RWPE2 (cell line): ENCODE measurements at regions not wholly inside any gene's neighbourhood (a gene's known extent, or its start where the extent isn't known, plus 50 kb on each side); places are given as distances from the start of the nearest gene placed in this dataset.

Source experiments
- ATAC-seq: fragments of 200-7000 bp; cut with Tn5 transposase; 3 replicates; pipeline ENCODE4 v1.9.1; 2021; ENCODE audit warnings: low read depth
- DNase-seq: peaks from one replicate; pipeline ENCODE4 v3.0.0-alpha.2; 2020; ENCODE audit warnings: low spot score
- H3K27ac ChIP-seq: fragments of 450-650 bp; 2 replicates; pipeline ENCODE4 v1.5.1; 2017; ENCODE audit warnings: mild to moderate bottlenecking; ENCODE audit not compliant: poor library complexity, severe bottlenecking
- H3K27me3 ChIP-seq: fragments of 250-450 bp; sonication (Bioruptor Pico); 2 replicates; pipeline ENCODE4 v1.5.1; 2021; ENCODE audit warnings: mild to moderate bottlenecking, moderate library complexity; ENCODE audit not compliant: insufficient read depth, poor library complexity, severe bottlenecking
- H3K36me3 ChIP-seq: fragments of 250-450 bp; sonication (Bioruptor Pico); 2 replicates; pipeline ENCODE4 v1.5.1; 2020; ENCODE audit warnings: low read depth, mild to moderate bottlenecking, moderate library complexity
- H3K4me1 ChIP-seq: fragments of 250-450 bp; sonication (Bioruptor Pico); 2 replicates; pipeline ENCODE4 v1.5.1; 2021; ENCODE audit warnings: mild to moderate bottlenecking, moderate library complexity; ENCODE audit not compliant: insufficient read depth, poor library complexity, severe bottlenecking
- H3K4me3 ChIP-seq: fragments of 250-450 bp; sonication (Bioruptor Pico); 2 replicates; pipeline ENCODE4 v1.5.1; 2021; ENCODE audit warnings: mild to moderate bottlenecking, moderate library complexity; ENCODE audit not compliant: severe bottlenecking
- H3K9me3 ChIP-seq: fragments of 250-450 bp; sonication (Bioruptor Pico); 2 replicates; pipeline ENCODE4 v1.5.1; 2021; ENCODE audit warnings: mild to moderate bottlenecking, moderate library complexity; ENCODE audit not compliant: severe bottlenecking
- TF ChIP-seq, protein P1 (sequence below): fragments of 450-650 bp; IDR thresholded peaks from one replicate; pipeline ENCODE4 v1.5.1; 2017; ENCODE audit warnings: mild to moderate bottlenecking, moderate library complexity; ENCODE audit not compliant: poor library complexity, severe bottlenecking

DNA sequence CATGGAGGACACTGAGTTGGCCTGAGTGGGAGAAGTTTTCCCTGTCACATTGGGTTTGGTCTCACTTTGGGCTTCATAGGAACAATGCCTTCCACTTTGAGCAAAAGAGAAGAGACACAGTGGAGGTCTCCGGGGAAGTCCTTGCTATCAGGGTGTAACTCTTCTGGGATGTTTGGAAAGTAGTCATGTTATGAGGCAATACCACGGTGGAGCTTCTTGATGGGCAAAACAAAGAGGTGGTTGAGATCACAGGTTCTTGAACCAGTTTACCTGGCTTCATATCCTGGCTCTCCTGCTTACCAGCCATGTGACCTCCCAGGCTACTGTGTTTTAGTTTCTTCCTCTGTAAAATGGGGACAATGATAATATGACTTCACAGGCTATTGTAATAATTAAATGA lies 478.6 kb downstream of the SLC4A3 start:
- no peaks in the 10 kb centered on the region for H3K27me3 ChIP-seq
- no peaks in the 10 kb centered on the region for H3K4me1 ChIP-seq
- no peak overlapping the region for H3K27ac ChIP-seq
- no peak for ATAC-seq
- no peak overlapping the region for H3K4me3 ChIP-seq
- DNase-seq = no peak
- no peaks in the 10 kb centered on the region for H3K36me3 ChIP-seq
- TF ChIP-seq, protein P1, sequence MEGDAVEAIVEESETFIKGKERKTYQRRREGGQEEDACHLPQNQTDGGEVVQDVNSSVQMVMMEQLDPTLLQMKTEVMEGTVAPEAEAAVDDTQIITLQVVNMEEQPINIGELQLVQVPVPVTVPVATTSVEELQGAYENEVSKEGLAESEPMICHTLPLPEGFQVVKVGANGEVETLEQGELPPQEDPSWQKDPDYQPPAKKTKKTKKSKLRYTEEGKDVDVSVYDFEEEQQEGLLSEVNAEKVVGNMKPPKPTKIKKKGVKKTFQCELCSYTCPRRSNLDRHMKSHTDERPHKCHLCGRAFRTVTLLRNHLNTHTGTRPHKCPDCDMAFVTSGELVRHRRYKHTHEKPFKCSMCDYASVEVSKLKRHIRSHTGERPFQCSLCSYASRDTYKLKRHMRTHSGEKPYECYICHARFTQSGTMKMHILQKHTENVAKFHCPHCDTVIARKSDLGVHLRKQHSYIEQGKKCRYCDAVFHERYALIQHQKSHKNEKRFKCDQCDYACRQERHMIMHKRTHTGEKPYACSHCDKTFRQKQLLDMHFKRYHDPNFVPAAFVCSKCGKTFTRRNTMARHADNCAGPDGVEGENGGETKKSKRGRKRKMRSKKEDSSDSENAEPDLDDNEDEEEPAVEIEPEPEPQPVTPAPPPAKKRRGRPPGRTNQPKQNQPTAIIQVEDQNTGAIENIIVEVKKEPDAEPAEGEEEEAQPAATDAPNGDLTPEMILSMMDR = no peak
- H3K9me3 ChIP-seq = no peaks in the 10 kb centered on the region

DNA sequence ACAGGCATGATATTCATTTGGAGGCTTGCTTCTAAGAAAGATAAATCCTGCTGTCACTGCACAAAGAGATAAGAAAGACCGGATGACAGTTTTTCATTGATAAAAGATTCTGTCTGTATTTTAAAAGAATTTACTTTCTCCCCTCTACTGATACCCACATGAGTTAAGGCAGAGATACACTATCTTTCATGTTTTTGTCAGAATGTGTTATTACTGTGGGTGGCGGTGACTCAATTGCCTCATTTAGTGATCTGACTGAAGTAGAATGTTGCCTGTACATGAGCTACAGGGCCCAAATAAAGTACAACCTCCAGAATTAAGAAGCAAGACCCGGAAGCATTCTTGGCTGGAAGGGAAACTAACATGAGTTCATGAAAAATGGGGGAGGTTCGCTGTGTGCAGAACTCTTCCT lies 480.0 kb downstream of the SLC4A3 start:
- Histone ChIP-seq H3K36me3 (no peaks in the 10 kb centered on the region), H3K27ac (no peak overlapping the region), H3K9me3 (no peaks in the 10 kb centered on the region), H3K27me3 (no peaks in the 10 kb centered on the region), H3K4me3 (no peak overlapping the region), H3K4me1 (no peaks in the 10 kb centered on the region)
- ATAC-seq (no peak), DNase-seq (no peak)
- TF ChIP-seq, protein P1 = no peak

DNA sequence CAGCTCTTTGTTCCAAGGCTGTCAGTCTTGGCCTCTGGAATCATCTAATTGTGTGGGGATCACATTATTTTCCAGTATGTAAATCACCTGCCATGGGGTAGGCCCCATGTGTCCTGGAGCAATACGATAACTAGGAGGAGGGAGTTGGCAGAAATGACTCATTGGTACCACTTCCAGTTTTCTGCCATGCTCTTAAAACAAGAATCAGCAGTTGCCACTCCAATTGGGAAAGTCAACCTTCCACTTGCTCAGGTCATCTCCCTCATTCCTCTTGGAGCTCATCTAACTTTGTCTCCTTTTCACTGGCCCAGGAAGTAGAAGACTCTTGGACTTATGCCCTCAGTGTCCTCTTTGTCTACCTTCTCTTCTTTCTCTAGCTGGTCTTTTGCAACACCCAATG lies 487.0 kb downstream of the SLC4A3 start:
- no peak for ATAC-seq
- Histone ChIP-seq H3K4me3 (no peak overlapping the region), H3K36me3 (no peaks in the 10 kb centered on the region), H3K4me1 (no peaks in the 10 kb centered on the region), H3K9me3 (no peaks in the 10 kb centered on the region), H3K27ac (no peak overlapping the region), H3K27me3 (no peaks in the 10 kb centered on the region)
- TF ChIP-seq, protein P1 = no peak
- no peak for DNase-seq

DNA sequence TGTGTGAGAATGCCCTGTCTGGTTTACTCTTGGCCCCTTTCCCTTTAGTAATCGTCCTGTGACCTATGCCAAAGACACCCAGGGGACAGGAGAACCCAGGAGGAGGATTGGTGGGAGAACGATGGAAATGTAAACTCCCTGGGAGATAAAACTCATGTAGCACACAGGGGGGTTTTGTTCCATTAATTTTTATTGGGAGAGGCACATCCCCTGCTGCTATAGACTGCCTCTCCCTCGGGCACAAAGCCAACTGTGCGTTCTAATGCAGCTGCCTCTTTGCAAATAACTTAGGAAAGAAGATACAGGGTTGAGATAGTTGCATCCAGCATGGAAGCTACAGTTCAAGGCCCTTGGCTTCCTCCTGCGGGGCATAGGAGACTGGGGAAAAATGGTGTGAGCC lies 489.6 kb downstream of the SLC4A3 start:
- DNase-seq (no peak), ATAC-seq (no peak)
- no peaks in the 10 kb centered on the region for H3K4me1 ChIP-seq
- TF ChIP-seq, protein P1 = no peak
- H3K9me3 ChIP-seq = no peaks in the 10 kb centered on the region
- no peaks in the 10 kb centered on the region for H3K27me3 ChIP-seq
- no peak overlapping the region for H3K4me3 ChIP-seq
- H3K36me3 ChIP-seq = no peaks in the 10 kb centered on the region
- no peak overlapping the region for H3K27ac ChIP-seq

DNA sequence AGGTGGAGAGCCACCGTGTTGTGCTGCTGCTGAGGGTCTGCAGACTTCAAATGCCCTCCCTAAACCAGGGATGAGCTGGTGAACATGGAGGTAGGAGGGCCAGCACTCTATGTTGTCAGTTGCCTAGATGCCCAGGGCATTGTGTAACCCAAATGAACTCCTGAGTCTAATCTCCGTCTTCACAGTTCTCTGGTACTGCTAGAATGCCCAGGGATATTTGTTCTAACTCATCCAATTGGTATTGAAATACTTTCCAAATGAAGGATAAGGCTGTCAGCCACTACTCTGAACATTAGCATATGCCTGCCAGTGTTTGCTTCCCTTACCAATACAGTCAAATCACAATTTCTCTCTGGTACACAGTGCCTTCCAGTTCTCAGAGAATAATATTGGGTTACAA lies 492.6 kb downstream of the SLC4A3 start:
- TF ChIP-seq, protein P1 = no peak
- Histone ChIP-seq H3K4me1 (no peaks in the 10 kb centered on the region), H3K36me3 (no peaks in the 10 kb centered on the region), H3K27ac (no peak overlapping the region), H3K27me3 (no peaks in the 10 kb centered on the region), H3K9me3 (no peaks in the 10 kb centered on the region), H3K4me3 (no peak overlapping the region)
- DNase-seq = no peak
- ATAC-seq = no peak
